NB4 (cell line): ENCODE measurements at regions not wholly inside any gene's neighbourhood (a gene's known extent, or its start where the extent isn't known, plus 50 kb on each side); places are given as distances from the start of the nearest gene placed in this dataset.

Source experiments
- DNase-seq: peaks from one replicate; pipeline ENCODE4 v3.0.0; 2010; ENCODE audit warnings: low read depth
- H3K4me3 ChIP-seq: one replicate; pipeline ENCODE4 v1.5.1; 2011; ENCODE audit warnings: mild to moderate bottlenecking, low read depth, low read length, moderate library complexity
- MYC ChIP-seq: IDR thresholded peaks from 2 replicates; pipeline ENCODE4 v1.6.1; 2011; ENCODE audit warnings: low read depth, low read length
- POLR2A ChIP-seq: IDR thresholded peaks from 2 replicates; pipeline ENCODE4 v1.6.1; 2011; ENCODE audit warnings: mild to moderate bottlenecking; ENCODE audit not compliant: insufficient read length; ENCODE audit errors: extremely low read depth
- TF ChIP-seq, protein P1 (sequence below): IDR thresholded peaks from one replicate; pipeline ENCODE4 v1.5.1; 2012; ENCODE audit warnings: low read depth, low read length
- TF ChIP-seq, protein P2 (sequence below): IDR thresholded peaks from 2 replicates; pipeline ENCODE4 v1.6.1; 2011; ENCODE audit warnings: low read depth, low read length

DNA sequence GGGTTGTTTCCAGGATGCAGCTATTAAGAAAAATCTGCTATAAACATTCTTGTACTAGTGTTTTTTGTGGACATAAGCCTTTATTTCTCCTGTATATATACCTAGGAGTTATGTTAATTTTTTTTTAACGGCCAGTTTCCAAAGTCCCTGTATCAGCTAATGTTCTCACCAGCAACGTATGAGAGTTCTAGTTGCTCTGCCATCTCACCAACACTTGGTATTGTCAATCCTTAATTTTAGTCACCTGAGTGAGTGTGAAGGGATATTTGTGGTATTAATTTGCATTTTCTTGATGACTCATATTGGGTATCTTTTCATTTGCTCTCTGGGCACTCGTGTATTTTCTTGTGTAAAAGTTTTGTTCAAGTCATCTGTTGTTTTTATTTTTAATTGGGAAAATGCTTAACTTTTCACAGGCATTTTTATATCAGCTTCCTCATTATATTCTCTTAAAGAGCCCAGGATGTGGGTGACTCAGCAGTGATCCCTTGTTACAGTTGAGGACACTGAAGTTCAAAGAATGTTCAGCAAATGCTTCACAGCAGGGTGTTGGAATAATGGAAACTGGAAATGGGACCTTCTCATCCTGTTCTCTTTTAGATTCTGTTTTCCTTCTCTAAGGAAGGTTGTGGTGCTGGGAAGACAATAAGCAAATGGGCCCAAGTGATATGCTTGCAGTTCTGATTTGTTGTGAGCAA lies 176.3 kb upstream of the PRNP start:
- TF ChIP-seq, protein P1, sequence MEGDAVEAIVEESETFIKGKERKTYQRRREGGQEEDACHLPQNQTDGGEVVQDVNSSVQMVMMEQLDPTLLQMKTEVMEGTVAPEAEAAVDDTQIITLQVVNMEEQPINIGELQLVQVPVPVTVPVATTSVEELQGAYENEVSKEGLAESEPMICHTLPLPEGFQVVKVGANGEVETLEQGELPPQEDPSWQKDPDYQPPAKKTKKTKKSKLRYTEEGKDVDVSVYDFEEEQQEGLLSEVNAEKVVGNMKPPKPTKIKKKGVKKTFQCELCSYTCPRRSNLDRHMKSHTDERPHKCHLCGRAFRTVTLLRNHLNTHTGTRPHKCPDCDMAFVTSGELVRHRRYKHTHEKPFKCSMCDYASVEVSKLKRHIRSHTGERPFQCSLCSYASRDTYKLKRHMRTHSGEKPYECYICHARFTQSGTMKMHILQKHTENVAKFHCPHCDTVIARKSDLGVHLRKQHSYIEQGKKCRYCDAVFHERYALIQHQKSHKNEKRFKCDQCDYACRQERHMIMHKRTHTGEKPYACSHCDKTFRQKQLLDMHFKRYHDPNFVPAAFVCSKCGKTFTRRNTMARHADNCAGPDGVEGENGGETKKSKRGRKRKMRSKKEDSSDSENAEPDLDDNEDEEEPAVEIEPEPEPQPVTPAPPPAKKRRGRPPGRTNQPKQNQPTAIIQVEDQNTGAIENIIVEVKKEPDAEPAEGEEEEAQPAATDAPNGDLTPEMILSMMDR = no peak
- TF ChIP-seq POLR2A = no peak
- TF ChIP-seq, protein P2, sequence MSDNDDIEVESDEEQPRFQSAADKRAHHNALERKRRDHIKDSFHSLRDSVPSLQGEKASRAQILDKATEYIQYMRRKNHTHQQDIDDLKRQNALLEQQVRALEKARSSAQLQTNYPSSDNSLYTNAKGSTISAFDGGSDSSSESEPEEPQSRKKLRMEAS = no peak
- TF ChIP-seq MYC = no peak
- no peak overlapping the region for H3K4me3 ChIP-seq
- no peak for DNase-seq

DNA sequence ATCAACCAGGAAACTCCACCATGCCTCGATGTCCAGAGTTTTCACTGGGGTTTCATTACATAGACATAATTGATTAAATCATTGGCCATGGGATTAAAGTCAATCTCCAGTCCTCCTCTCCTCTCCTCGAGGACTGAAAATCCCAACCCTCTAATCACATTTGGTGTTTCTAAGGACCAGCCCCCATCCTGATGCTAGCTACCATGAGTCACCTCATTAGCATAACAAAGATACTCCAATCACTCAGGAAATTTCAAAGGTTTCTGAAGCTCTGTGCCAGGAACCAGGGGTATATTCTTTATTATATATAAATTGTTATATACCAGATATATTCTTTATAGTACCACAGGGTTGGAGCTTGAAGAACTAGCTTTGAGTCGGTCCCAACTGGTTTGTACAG lies 177.5 kb upstream of the PRNP start:
- TF ChIP-seq, protein P2 = no peak
- no peak for TF ChIP-seq MYC
- TF ChIP-seq, protein P1 = no peak
- TF ChIP-seq POLR2A = no peak
- no peak overlapping the region for H3K4me3 ChIP-seq
- DNase-seq = no peak

DNA sequence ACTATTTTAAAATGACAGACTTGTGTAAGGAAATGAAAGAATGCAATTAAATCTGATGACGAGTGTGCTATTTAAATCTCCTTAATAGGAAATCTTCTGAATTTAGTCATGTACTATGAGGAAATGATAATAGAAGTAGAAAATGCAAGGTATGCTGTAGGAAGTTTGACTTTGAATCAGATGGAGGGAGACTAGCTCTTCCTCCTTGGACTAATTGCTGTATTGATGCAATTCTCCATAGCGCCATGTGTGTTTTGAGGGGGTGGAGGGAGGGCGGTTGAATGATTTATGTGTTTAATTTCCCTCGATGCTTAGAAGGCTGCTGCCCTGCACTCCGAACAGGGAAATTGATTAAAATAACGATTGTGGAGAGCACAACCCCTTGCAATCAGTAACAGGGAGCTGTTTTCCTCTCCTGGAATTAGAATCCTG lies 179.0 kb upstream of the PRNP start:
- TF ChIP-seq MYC (no peak), POLR2A (no peak)
- TF ChIP-seq, protein P2 = no peak
- TF ChIP-seq, protein P1 = no peak
- DNase-seq = no peak
- H3K4me3 ChIP-seq = no peak overlapping the region

DNA sequence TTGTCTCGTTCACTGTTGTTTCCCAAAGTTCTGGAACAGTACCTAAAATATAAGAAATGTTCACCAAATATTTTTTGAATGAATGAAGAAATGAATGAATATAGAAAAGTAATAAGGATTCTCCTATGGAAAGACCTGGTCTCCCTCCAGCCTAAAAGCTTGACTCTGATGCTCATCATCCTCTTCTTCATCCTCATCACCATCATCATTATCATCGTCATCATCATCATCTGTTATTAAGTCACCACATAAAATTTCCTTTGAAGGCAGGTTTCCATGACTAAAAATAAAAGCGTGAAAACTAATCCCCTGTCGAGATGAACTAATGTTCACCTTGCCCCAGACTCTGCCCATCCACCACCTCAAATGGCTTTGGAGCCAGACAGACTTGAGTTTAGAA lies 181.4 kb upstream of the PRNP start:
- TF ChIP-seq, protein P2 = no peak
- TF ChIP-seq POLR2A (no peak), MYC (no peak)
- TF ChIP-seq, protein P1 = no peak
- no peak for DNase-seq
- H3K4me3 ChIP-seq = no peak overlapping the region

DNA sequence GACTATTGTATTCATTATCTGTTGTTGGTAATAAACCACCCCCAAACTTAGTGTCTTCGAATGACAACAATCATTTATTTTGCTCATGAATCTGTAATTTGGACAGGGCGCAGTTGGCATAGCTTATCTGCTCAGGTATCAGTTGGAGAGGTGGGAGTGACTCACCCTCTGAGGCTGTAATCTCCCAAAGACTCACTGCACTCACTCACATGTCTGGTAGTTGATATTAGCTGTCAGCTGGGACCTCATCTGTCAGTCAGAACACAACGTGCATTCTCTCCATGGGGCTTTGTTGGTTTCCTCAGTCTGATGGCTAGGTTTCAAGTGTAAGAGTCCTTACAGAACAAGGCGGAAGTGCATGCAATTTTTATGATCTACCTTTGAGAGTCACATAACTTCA lies 183.5 kb upstream of the PRNP start:
- no peak for DNase-seq
- TF ChIP-seq, protein P2 = no peak
- TF ChIP-seq, protein P1 = no peak
- TF ChIP-seq MYC = no peak

More for the DNA sequence above, 183.5 kb upstream of the PRNP start:
- H3K4me3 ChIP-seq = no peak overlapping the region
